HG03520 (cell line): ENCODE measurements at regions not wholly inside any gene's neighbourhood (a gene's known extent, or its start where the extent isn't known, plus 50 kb on each side); places are given as distances from the start of the nearest gene placed in this dataset.

Source experiments
- ATAC-seq: cut with Tn5 transposase; IDR thresholded peaks from one replicate; pipeline ENCODE4 v1.9.1; 2021; ENCODE audit warnings: mild to moderate bottlenecking, moderate library complexity; ENCODE audit not compliant: unreplicated experiment

- ATAC-seq, result no peak
Observed at GRCh38 chr2:160550048-160550447, 56.4 kb upstream of the RBMS1 start.

- no peak for ATAC-seq
Observed at GRCh38 chr2:160551259-160551658, 57.7 kb upstream of the RBMS1 start.

- ATAC-seq, result no peak
Observed at GRCh38 chr2:160555420-160556071, 61.9 kb upstream of the RBMS1 start.

- ATAC-seq, result no peak
Observed at GRCh38 chr2:160557903-160558302, 64.3 kb upstream of the RBMS1 start.

- ATAC-seq, result no peak
Observed at GRCh38 chr2:160558531-160558930, 64.9 kb upstream of the RBMS1 start.

GRCh38 chr2:160561551-160562295, 68.1 kb upstream of the RBMS1 start:
- no peak for ATAC-seq

GRCh38 chr2:160562730-160563129, 69.1 kb upstream of the RBMS1 start:
- no peak for ATAC-seq

GRCh38 chr2:160564591-160564990, 71.0 kb upstream of the RBMS1 start:
- no peak for ATAC-seq

- no peak for ATAC-seq
Observed at GRCh38 chr2:160565099-160565845, 71.7 kb upstream of the RBMS1 start.

- no peak for ATAC-seq
Observed at GRCh38 chr2:160566717-160567116, 73.1 kb upstream of the RBMS1 start.

GRCh38 chr2:160568856-160569255, 75.2 kb upstream of the RBMS1 start:
- ATAC-seq, result no peak

- ATAC-seq, result no peak
Observed at GRCh38 chr2:160570376-160570775, 76.8 kb upstream of the RBMS1 start.

GRCh38 chr2:160574468-160575140, 81.0 kb upstream of the RBMS1 start:
- ATAC-seq, result no peak

- ATAC-seq, result peak; percentile 57
Observed at GRCh38 chr2:160575368-160575767, 81.8 kb upstream of the RBMS1 start.

- no peak for ATAC-seq
Observed at GRCh38 chr2:160576054-160576499, 82.5 kb upstream of the RBMS1 start.

- peak; percentile 32 for ATAC-seq
Observed at GRCh38 chr2:160577081-160577480, 83.5 kb upstream of the RBMS1 start.

GRCh38 chr2:160581035-160581434, 87.4 kb upstream of the RBMS1 start:
- ATAC-seq, result no peak

GRCh38 chr2:160581448-160581847, 87.8 kb upstream of the RBMS1 start:
- ATAC-seq, result no peak

GRCh38 chr2:160582081-160582480, 88.5 kb upstream of the RBMS1 start:
- ATAC-seq, result no peak

GRCh38 chr2:160582490-160583145, 89.0 kb upstream of the RBMS1 start:
- ATAC-seq, result no peak

- ATAC-seq, result no peak
Observed at GRCh38 chr2:160583146-160583535, 89.5 kb upstream of the RBMS1 start.
